ENCODE measurements at regions not wholly inside any gene's neighbourhood (a gene's known extent, or its start where the extent isn't known, plus 50 kb on each side); places are given as distances from the start of the nearest gene placed in this dataset.

- in situ Hi-C loops (cut with MboI; ENCODE audit: low sequenced_read_pairs), result no loop called here
- Histone ChIP-seq H3K4me1 (no peaks in the 10 kb centered on the region), H3K36me3 (replicated peaks) (no peaks in the 10 kb centered on the region), H3K27me3 (ENCODE audit: low read depth) (0 out of 2 replicates have a peak, but pooled peaks cover 2% of the 10 kb centered on the region), H3K9me3 (no peaks in the 10 kb centered on the region), H3K4me3 (no peak overlapping the region)
- no peak for DNase-seq (ENCODE audit: low spot score in 2 of 2)
Measured at GRCh38 chr2:12844511-12844910, 127.8 kb downstream of the TRIB2 start.

DNA sequence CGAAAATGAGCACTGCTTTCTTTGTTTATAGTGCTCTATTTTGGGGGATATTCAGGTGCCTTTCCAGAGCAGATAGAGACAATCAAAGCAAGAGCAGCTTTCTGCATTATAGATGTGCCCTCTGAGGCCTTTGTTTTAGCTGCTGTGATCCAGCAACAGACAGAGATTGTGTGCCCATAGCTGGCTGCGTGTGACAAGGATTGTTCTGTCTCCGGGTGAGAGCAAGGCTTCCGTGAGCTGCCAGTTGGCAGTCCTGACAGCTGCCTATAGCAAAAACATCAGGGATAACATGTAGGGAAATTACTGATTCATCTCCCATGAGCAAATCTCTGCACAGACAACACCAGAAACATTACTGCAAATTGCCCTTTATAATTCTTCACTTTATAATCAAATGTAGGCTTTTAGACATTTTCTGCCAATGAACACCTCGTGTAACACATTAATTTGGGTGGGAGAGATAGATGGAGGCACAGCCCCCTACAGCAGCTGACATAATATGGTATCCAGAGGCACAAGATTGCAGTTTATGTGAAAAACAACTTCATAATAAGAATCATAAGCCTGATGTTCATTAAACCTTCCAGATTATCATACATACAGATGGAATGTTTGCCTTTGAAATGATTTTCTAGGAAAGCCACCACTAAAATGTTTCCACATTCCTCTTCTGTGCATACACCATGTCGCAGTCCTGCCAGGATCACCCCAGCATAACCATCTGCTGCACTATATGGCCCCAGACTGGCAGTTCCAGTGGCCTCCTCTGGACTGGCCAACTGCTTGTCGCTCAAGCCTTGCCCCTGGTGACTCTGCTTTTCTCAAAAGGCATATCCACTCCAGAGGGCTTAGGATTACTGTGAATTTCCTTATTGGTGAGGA lies 131.2 kb downstream of the TRIB2 start:
- no peaks in the 10 kb centered on the region for H3K9me3 ChIP-seq
- no peak overlapping the region for H3K4me3 ChIP-seq
- 0 out of 2 replicates have a peak, but pooled peaks cover 2% of the 10 kb centered on the region for H3K27me3 ChIP-seq (ENCODE audit: low read depth)
- DNase-seq (ENCODE audit: low spot score in 2 of 2), result no peak
- in situ Hi-C loops (cut with MboI; ENCODE audit: low sequenced_read_pairs), result no loop called here
- H3K4me1 ChIP-seq, result no peaks in the 10 kb centered on the region
- H3K36me3 ChIP-seq (replicated peaks), result no peaks in the 10 kb centered on the region

DNA sequence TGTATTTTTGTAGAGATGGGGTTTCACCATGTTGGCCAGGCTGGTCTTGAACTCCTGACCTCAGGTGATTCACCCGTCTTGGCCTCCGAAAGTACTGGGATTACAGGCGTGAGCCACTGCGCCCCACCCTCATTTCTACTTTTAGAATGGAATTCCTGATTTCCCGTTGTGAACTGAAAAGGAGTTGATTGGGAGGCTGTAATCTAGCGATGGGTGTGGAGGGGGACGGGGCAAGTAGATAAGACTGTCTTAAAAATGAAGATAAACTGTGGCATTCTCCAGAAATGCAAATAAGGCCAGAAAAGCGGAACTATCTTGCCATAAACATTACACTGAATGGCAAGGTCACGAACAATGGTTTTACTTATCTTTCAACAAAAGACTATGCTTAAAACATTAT lies 135.4 kb downstream of the TRIB2 start:
- in situ Hi-C loops (cut with MboI; ENCODE audit: low sequenced_read_pairs), result no loop called here
- DNase-seq (ENCODE audit: low spot score in 2 of 2), result no peak
- H3K9me3 ChIP-seq, result no peaks in the 10 kb centered on the region
- H3K36me3 ChIP-seq (replicated peaks), result no peaks in the 10 kb centered on the region
- H3K4me3 ChIP-seq, result no peak overlapping the region
- H3K27me3 ChIP-seq (ENCODE audit: low read depth), result 0 out of 2 replicates have a peak, but pooled peaks cover 2% of the 10 kb centered on the region
- H3K4me1 ChIP-seq, result no peaks in the 10 kb centered on the region

GRCh38 chr2:12854001-12854530 lies 137.3 kb downstream of the TRIB2 start:
- no peaks in the 10 kb centered on the region for H3K9me3 ChIP-seq
- no peaks in the 10 kb centered on the region for H3K4me1 ChIP-seq
- no peak overlapping the region for H3K4me3 ChIP-seq
- no peaks in the 10 kb centered on the region for H3K27me3 ChIP-seq (ENCODE audit: low read depth)
- no peak for DNase-seq (ENCODE audit: low spot score in 2 of 2)
- in situ Hi-C loops (cut with MboI; ENCODE audit: low sequenced_read_pairs), result no loop called here
- no peaks in the 10 kb centered on the region for H3K36me3 ChIP-seq (replicated peaks)

- Histone ChIP-seq H3K4me3 (no peak overlapping the region), H3K4me1 (no peaks in the 10 kb centered on the region), H3K36me3 (replicated peaks) (no peaks in the 10 kb centered on the region; the same call in 1 of the 2 replicates), H3K27me3 (ENCODE audit: low read depth) (no peaks in the 10 kb centered on the region), H3K9me3 (no peaks in the 10 kb centered on the region)
- in situ Hi-C loops (cut with MboI; ENCODE audit: low sequenced_read_pairs), result no loop called here
- no peak for DNase-seq (ENCODE audit: low spot score in 2 of 2)
Measured at GRCh38 chr2:12855508-12855907, 138.8 kb downstream of the TRIB2 start.

DNA sequence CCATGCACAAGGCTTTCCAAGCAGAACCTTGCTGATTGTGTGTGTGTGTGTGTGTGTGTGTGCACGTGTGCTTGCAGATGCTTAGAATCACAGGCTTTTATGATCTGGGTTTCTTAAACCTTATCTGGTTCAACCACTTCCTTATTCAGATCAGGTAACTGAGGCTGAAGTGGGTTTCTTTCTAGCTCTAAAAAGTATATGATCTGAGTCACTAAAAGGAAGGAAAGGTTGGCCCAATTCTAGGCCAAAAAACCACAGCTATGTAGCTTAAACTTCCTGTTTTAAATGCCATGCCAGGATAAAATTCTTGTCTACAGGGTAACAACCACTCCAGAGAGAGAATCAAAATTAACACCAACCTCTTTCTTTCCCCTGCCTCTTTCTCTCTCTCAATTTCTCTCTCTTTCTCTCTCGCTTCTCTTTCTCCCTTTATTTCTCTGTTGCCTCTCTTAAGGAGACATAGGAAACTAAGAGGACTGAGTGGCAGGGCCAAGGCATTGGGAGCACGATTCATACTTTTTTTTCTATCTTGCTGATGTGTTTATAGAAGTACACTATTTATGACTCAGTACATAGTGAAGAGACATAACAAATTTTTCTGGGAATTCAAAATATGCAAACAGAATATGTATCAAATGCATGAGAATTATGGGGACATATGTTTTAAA lies 140.3 kb downstream of the TRIB2 start:
- Histone ChIP-seq H3K4me1 (no peaks in the 10 kb centered on the region), H3K4me3 (no peak overlapping the region), H3K36me3 (replicated peaks) (no peaks in the 10 kb centered on the region; the same call in 1 of the 2 replicates), H3K27me3 (ENCODE audit: low read depth) (no peaks in the 10 kb centered on the region), H3K9me3 (no peaks in the 10 kb centered on the region)
- no peak for DNase-seq (ENCODE audit: low spot score in 2 of 2)
- in situ Hi-C loops (cut with MboI; ENCODE audit: low sequenced_read_pairs), result no loop called here

GRCh38 chr2:12857891-12858290 lies 141.2 kb downstream of the TRIB2 start:
- no peaks in the 10 kb centered on the region; the same call in 1 of the 2 replicates for H3K36me3 ChIP-seq (replicated peaks)
- no peak for DNase-seq (ENCODE audit: low spot score in 2 of 2)
- no peak overlapping the region for H3K4me3 ChIP-seq
- H3K27me3 ChIP-seq (ENCODE audit: low read depth), result no peaks in the 10 kb centered on the region
- in situ Hi-C loops (cut with MboI; ENCODE audit: low sequenced_read_pairs), result no loop called here
- no peaks in the 10 kb centered on the region for H3K4me1 ChIP-seq
- H3K9me3 ChIP-seq, result no peaks in the 10 kb centered on the region

- in situ Hi-C loops (cut with MboI; ENCODE audit: low sequenced_read_pairs), result no loop called here
- no peaks in the 10 kb centered on the region; the same call in 1 of the 2 replicates for H3K36me3 ChIP-seq (replicated peaks)
- no peak for DNase-seq (ENCODE audit: low spot score in 2 of 2)
- H3K4me1 ChIP-seq, result no peaks in the 10 kb centered on the region
- no peaks in the 10 kb centered on the region for H3K9me3 ChIP-seq
- H3K27me3 ChIP-seq (ENCODE audit: low read depth), result no peaks in the 10 kb centered on the region
- no peak overlapping the region for H3K4me3 ChIP-seq
Measured at GRCh38 chr2:12858786-12859185, 142.1 kb downstream of the TRIB2 start.

DNA sequence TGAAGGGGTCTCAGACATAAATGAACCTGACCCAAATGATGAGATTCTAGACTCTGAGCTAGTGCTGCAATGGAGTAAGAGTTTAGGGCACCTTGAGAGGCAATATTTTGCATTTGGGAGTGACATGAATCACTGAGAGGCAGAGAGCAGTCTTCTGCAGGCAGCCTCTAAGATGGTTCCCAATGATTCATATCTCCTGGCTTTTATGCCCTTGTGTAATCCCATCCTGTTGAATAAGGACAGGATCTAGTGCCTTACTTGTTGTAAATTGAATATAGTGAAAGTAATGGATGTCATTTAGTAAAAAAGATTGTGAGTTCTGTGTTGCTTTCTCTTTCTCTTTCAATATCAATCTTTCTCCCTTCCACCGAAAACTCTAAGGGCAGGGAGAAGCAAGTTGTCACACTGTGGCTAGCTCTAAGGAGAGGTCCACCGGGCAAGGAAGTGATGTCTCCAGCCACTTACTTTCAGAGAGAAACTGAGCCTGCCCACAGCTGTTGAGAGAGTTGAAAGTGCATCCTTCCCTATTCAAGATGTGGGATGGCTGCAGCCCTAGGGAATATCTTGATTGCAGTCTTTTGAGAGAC lies 144.7 kb downstream of the TRIB2 start:
- Histone ChIP-seq H3K36me3 (replicated peaks) (no peaks in the 10 kb centered on the region; the same call in 1 of the 2 replicates), H3K4me3 (no peak overlapping the region), H3K27me3 (ENCODE audit: low read depth) (no peaks in the 10 kb centered on the region), H3K9me3 (no peaks in the 10 kb centered on the region), H3K4me1 (no peaks in the 10 kb centered on the region)
- in situ Hi-C loops (cut with MboI; ENCODE audit: low sequenced_read_pairs), result no loop called here
- no peak for DNase-seq (ENCODE audit: low spot score in 2 of 2)

DNA sequence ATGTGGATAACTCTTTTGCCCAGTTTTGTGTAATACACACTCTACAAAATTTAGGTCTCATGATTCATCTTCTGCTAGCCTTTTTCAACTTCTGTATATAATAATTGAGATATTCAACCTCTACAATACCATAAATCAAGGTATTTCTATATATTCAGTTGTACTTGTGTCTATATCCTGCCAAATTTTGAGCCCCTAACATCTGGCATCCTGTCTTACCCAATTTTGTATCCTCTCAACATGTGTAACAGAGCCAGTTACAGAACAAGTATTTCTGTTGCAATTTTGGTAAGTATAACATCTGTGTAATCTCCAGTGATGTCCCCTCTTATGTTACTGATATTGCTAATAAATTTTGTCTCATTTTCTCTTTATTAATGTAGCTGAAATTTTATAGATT lies 145.8 kb downstream of the TRIB2 start:
- Histone ChIP-seq H3K27me3 (ENCODE audit: low read depth) (no peaks in the 10 kb centered on the region), H3K4me3 (no peak overlapping the region), H3K36me3 (replicated peaks) (no peaks in the 10 kb centered on the region; the same call in 1 of the 2 replicates), H3K9me3 (no peaks in the 10 kb centered on the region), H3K4me1 (no peaks in the 10 kb centered on the region)
- in situ Hi-C loops (cut with MboI; ENCODE audit: low sequenced_read_pairs), result no loop called here
- DNase-seq (ENCODE audit: low spot score in 2 of 2), result no peak

DNA sequence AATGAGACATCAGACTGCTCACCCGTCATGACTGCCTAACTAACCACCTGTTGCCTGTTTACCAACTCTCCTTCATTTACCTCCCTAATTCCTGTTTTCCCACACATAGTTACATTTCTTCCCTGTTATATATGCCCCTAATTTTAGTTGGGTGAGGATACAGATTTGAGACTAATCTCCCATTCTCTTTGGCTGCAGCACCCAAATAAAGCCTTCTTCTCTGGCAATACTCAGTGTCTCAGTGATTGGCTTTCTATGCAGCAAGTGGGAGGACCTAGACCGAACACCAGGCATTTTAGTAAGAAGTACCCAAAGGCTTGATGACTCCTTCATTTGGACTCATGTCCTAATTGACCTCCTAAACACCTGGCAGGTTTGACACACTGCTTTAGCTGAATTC lies 147.2 kb downstream of the TRIB2 start:
- H3K4me1 ChIP-seq, result no peaks in the 10 kb centered on the region
- H3K9me3 ChIP-seq, result no peaks in the 10 kb centered on the region
- no peak for DNase-seq (ENCODE audit: low spot score in 2 of 2)
- H3K36me3 ChIP-seq (replicated peaks), result no peaks in the 10 kb centered on the region; the same call in 1 of the 2 replicates
- H3K4me3 ChIP-seq, result no peak overlapping the region
- in situ Hi-C loops (cut with MboI; ENCODE audit: low sequenced_read_pairs), result no loop called here
- no peaks in the 10 kb centered on the region for H3K27me3 ChIP-seq (ENCODE audit: low read depth)

DNA sequence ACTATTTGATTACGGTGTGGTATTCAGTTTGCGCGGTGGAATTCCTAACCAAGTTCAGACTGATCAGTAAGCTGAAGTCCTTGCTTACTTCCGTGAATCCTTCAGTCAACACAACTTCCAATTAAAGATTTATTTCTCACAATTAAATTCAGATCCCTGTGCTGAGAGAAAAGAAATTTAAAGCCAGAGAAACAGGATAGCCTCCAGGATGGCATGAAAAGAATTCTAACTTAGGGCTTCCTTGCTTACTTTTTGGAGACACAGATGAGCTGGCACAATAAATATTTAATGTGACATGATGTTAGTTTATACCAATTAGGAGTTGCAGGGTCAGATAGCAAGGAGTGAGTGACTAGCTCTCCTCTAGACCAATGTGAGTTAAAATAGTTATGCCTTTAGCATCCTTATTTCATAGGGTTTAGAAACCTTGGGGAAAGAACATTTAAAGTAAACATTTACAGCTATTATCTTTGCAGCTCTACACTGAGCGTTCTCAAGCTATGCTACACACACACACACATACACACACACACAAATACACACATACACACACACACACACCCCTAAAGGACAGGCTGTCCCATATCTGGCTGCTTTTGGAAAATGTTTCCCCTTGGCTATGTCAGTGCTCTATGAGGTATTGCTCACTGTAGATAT lies 151.0 kb downstream of the TRIB2 start:
- no peaks in the 10 kb centered on the region for H3K36me3 ChIP-seq (replicated peaks)
- H3K4me1 ChIP-seq, result no peaks in the 10 kb centered on the region
- no peak overlapping the region for H3K4me3 ChIP-seq
- no peak for DNase-seq (ENCODE audit: low spot score in 2 of 2)
- H3K27me3 ChIP-seq (ENCODE audit: low read depth), result no peaks in the 10 kb centered on the region
- H3K9me3 ChIP-seq, result no peaks in the 10 kb centered on the region
- in situ Hi-C loops (cut with MboI; ENCODE audit: low sequenced_read_pairs), result no loop called here

DNA sequence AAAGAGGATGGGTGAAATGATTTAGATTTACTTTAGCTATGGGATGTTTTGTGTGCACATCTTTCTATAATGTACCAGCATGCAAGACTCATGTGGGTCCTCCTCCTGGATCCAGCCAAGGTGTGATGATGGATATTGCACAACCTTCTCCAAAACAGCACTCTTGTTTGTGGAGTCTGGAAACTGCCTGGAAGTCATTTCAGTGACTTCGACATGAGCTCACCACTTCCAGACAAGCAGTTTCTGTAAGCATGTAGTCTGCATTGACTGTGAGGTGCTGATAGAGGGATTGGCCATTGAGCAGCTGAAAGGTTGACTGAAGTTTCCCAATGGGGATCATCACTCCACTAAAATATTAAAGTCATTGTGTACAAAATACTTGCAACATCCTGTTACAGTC lies 154.0 kb downstream of the TRIB2 start:
- DNase-seq (ENCODE audit: low spot score in 2 of 2), result no peak
- in situ Hi-C loops (cut with MboI; ENCODE audit: low sequenced_read_pairs), result no loop called here
- Histone ChIP-seq H3K4me1 (no peaks in the 10 kb centered on the region), H3K27me3 (ENCODE audit: low read depth) (no peaks in the 10 kb centered on the region), H3K36me3 (replicated peaks) (no peaks in the 10 kb centered on the region), H3K4me3 (no peak overlapping the region), H3K9me3 (no peaks in the 10 kb centered on the region)

All from HAP-1 (cell line).